ENCODE measurements at regions not wholly inside any gene's neighbourhood (a gene's known extent, or its start where the extent isn't known, plus 50 kb on each side); places are given as distances from the start of the nearest gene placed in this dataset.

- no peak for ATAC-seq (replicated peaks in 6 of 8)
- Histone ChIP-seq H3K4me1 (replicated peaks in 1 of 2) (peaks cover 16 to 30% of the 10 kb centered on the region in 2 donors), H3K4me3 (no peak overlapping the region), H3K27ac (no peak overlapping the region)
- in situ Hi-C loops (cut with MboI; ENCODE audit: low pct_unique_long_range_greater_than_20kb in 2 of 9, low sequenced_read_pairs in 9 of 9, unreplicated experiment in 9 of 9): no loop called here
- 27 to 97% (median 76%) methylated on average over 1 to 4 of the region's 4 CpGs; no CpG with 5 or more reads in 2 of the 10 experiments for WGBS, 10 experiments
Observed at GRCh38 chr11:70859180-70859579, 393.2 kb downstream of the SHANK2 start.

DNA sequence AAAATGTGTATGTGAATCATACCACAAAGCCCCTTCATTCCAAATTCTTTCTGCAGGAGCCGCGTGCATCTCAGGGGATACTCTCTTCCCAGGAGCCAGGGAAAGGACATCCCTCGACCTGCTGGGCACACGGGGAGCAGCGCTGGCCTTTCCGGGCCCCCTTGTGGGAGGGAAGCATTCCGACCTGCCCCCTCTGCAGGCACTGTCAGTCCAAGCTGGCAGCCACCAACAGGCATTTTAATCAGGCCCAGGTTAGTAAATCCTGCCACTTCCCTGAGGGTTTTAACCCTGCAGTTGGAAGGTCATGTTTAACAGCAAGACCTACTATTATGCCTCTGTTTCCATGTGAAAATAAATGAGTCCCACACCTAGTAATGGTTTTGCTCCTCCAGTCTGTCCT lies 391.5 kb downstream of the SHANK2 start:
- 18 to 80% (median 29%) methylated on average over 2 to 7 of the region's 7 CpGs; no CpG with 5 or more reads in 6 of the 10 experiments for WGBS, 10 experiments
- Histone ChIP-seq H3K4me1 (replicated peaks in 1 of 2) (peaks cover 16 to 25% of the 10 kb centered on the region in 2 donors), H3K27ac (peak overlapping the region in 1 of 2 donors; percentile 27), H3K4me3 (no peak overlapping the region)
- in situ Hi-C loops (cut with MboI; ENCODE audit: low pct_unique_long_range_greater_than_20kb in 2 of 9, low sequenced_read_pairs in 9 of 9, unreplicated experiment in 9 of 9): no loop called here
- peak in 4 of 8 experiments; percentile 32 to 63 (median 44) for ATAC-seq (replicated peaks in 6 of 8)

DNA sequence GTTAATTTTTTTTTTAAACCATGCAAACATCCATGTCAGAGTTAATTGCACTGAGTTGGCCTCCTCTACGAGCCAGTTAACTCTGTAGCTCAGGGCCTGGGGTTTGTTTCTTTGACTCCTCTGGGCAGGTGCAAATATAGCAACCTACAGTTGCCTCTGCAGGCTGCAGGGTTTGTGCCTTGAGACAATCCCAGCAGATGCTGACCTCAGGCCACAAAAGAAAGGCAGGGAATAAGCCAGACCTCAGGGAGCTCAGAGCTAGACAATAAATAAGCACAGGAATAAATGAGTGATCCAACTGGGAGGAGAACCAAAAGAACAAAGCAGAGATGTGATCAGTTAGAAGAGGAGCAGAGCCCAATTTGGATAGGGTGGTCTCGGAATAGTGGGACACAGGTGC lies 390.8 kb downstream of the SHANK2 start:
- H3K4me1 ChIP-seq (replicated peaks in 1 of 2): peaks cover 16 to 25% of the 10 kb centered on the region in 2 donors
- ATAC-seq (replicated peaks in 6 of 8): peak in 5 of 8 experiments; percentile 39 to 56 (median 41)
- 0 to 60% (median 40%) methylated on average over 1 to 2 of the region's 2 CpGs; no CpG with 5 or more reads in 3 of the 10 experiments for WGBS, 10 experiments
- no peak overlapping the region for H3K4me3 ChIP-seq
- in situ Hi-C loops (cut with MboI; ENCODE audit: low pct_unique_long_range_greater_than_20kb in 2 of 9, low sequenced_read_pairs in 9 of 9, unreplicated experiment in 9 of 9): no loop called here
- no peak overlapping the region for H3K27ac ChIP-seq

DNA sequence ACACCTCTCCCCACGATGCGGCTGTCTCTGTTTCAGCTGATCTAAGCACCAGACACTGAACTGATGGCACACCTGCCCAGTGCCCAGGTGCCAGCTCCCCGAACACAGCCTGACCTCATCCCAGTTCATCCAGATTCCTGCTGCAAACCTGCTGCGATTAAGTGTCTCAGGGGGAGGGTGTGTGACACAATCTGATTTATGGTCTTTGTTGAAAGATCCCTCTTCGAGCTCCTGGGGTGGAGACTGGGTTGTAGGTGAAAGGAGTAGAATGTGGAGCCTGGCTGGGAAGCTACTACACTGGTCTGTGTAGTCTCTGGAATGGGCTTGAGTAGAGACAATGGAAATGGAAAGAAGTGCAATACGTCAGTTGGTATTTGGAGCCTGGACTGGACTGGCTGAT lies 390.3 kb downstream of the SHANK2 start:
- peaks cover 16 to 26% of the 10 kb centered on the region in 2 donors for H3K4me1 ChIP-seq (replicated peaks in 1 of 2)
- WGBS, 10 experiments: 20 to 71% (median 55%) methylated on average over 2 to 6 of the region's 6 CpGs; no CpG with 5 or more reads in 6 of the 10 experiments
- no peak overlapping the region for H3K27ac ChIP-seq
- in situ Hi-C loops (cut with MboI; ENCODE audit: low pct_unique_long_range_greater_than_20kb in 2 of 9, low sequenced_read_pairs in 9 of 9, unreplicated experiment in 9 of 9): no loop called here
- peak in 3 of 8 experiments; percentile 27 to 43 (median 34) for ATAC-seq (replicated peaks in 6 of 8)
- no peak overlapping the region for H3K4me3 ChIP-seq

- Histone ChIP-seq H3K4me1 (replicated peaks in 1 of 2) (peaks cover 16 to 35% of the 10 kb centered on the region in 2 donors), H3K4me3 (no peak overlapping the region), H3K27ac (no peak overlapping the region)
- in situ Hi-C loops (cut with MboI; ENCODE audit: low pct_unique_long_range_greater_than_20kb in 2 of 9, low sequenced_read_pairs in 9 of 9, unreplicated experiment in 9 of 9): no loop called here
- 18 to 100% (median 80%) methylated on average over 1 to 4 of the region's 9 CpGs; no CpG with 5 or more reads in 5 of the 10 experiments for WGBS, 10 experiments
- ATAC-seq (replicated peaks in 6 of 8): no peak
Observed at GRCh38 chr11:70863186-70863585, 389.2 kb downstream of the SHANK2 start.

DNA sequence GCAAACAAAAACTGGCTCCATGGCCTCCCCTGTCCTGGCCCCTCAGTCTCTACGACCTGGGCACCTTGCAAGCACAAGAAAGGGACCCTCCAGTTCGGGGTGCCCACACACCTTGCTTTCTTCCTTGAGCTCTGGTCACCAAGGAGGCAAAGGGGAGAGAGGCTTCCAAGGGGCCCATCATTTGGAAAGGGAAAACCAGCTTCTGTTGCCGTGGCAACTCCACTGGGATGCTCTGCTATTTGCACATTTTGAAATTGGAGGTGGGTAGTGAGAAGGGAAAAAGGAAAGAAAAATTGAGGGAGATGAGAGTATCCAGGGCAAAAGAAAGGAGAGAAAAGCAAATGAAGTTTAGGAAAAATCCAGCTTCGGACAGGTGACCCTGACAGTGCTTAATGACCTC lies 388.4 kb downstream of the SHANK2 start:
- H3K27ac ChIP-seq: no peak overlapping the region

GRCh38 chr11:70865356-70865755 lies 387.0 kb downstream of the SHANK2 start:
- no peak overlapping the region for H3K4me3 ChIP-seq
- no peak overlapping the region for H3K27ac ChIP-seq
- 33 to 80% methylated on average over 1 of the region's 10 CpGs; no CpG with 5 or more reads in 8 of the 10 experiments for WGBS, 10 experiments
- H3K4me1 ChIP-seq (replicated peaks in 1 of 2): peaks cover 16 to 36% of the 10 kb centered on the region in 2 donors
- no peak for ATAC-seq (replicated peaks in 6 of 8)
- in situ Hi-C loops (cut with MboI; ENCODE audit: low pct_unique_long_range_greater_than_20kb in 2 of 9, low sequenced_read_pairs in 9 of 9, unreplicated experiment in 9 of 9): no loop called here

More for the DNA sequence above, 388.4 kb downstream of the SHANK2 start:
- Histone ChIP-seq H3K4me3 (no peak overlapping the region), H3K4me1 (replicated peaks in 1 of 2) (peaks cover 16 to 36% of the 10 kb centered on the region in 2 donors)
- WGBS, 10 experiments: 0 to 100% (median 78%) methylated on average over 1 to 3 of the region's 4 CpGs; no CpG with 5 or more reads in 3 of the 10 experiments
- no peak for ATAC-seq (replicated peaks in 6 of 8)
- in situ Hi-C loops (cut with MboI; ENCODE audit: low pct_unique_long_range_greater_than_20kb in 2 of 9, low sequenced_read_pairs in 9 of 9, unreplicated experiment in 9 of 9): no loop called here

GRCh38 chr11:70866834-70867233 lies 385.5 kb downstream of the SHANK2 start:
- H3K27ac ChIP-seq: no peak overlapping the region
- H3K4me1 ChIP-seq (replicated peaks in 1 of 2): peaks cover 5 to 25% of the 10 kb centered on the region in 2 donors
- WGBS, 10 experiments: 0 to 100% (median 77%) methylated on average over 1 to 9 of the region's 9 CpGs; no CpG with 5 or more reads in 4 of the 10 experiments
- in situ Hi-C loops (cut with MboI; ENCODE audit: low pct_unique_long_range_greater_than_20kb in 2 of 9, low sequenced_read_pairs in 9 of 9, unreplicated experiment in 9 of 9): no loop called here
- ATAC-seq (replicated peaks in 6 of 8): no peak
- no peak overlapping the region for H3K4me3 ChIP-seq

- ATAC-seq (replicated peaks in 6 of 8): peak in 5 of 8 experiments; percentile 64 to 92 (median 76)
- in situ Hi-C loops (cut with MboI; ENCODE audit: low pct_unique_long_range_greater_than_20kb in 2 of 9, low sequenced_read_pairs in 9 of 9, unreplicated experiment in 9 of 9): no loop called here
- WGBS, 10 experiments: 10 to 100% (median 63%) methylated on average over 1 to 8 of the region's 25 CpGs; no CpG with 5 or more reads in 1 of the 10 experiments
- Histone ChIP-seq H3K4me3 (no peak overlapping the region), H3K4me1 (replicated peaks in 1 of 2) (peaks cover 0 to 19% of the 10 kb centered on the region in 2 donors), H3K27ac (no peak overlapping the region)
Observed at GRCh38 chr11:70867281-70868047, 384.9 kb downstream of the SHANK2 start.

DNA sequence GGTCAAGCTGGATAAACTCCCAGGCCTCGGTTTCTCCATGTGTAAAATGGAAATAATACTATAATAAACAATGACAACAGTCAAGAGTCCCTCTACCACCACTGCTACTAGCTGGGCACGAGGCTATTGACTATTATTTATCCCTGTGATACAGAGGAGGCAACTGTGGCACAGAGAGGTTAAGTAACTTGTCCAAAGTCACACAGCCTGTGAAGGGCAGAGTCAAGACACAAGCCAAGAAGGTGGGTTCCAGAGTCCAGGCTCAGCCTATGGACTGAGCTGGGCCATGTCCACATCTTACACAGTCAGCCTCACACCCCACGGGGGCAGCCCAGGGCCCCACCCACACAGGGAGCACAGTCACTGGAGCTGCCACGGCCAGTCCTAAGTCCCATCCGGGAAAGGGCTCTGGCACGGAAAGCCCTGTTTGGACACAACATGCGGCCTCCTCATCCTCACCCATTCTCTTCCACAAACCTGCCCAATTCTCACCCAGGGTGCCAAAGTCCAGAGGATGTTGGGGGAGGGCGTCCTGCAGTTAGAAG lies 384.0 kb downstream of the SHANK2 start:
- H3K4me3 ChIP-seq: no peak overlapping the region
- H3K4me1 ChIP-seq (replicated peaks in 1 of 2): peaks cover 0 to 28% of the 10 kb centered on the region in 2 donors
- H3K27ac ChIP-seq: no peak overlapping the region
- ATAC-seq (replicated peaks in 6 of 8): no peak
- in situ Hi-C loops (cut with MboI; ENCODE audit: low pct_unique_long_range_greater_than_20kb in 2 of 9, low sequenced_read_pairs in 9 of 9, unreplicated experiment in 9 of 9): no loop called here
- WGBS, 10 experiments: 19 to 100% (median 80%) methylated on average over 1 to 7 of the region's 8 CpGs; no CpG with 5 or more reads in 4 of the 10 experiments

DNA sequence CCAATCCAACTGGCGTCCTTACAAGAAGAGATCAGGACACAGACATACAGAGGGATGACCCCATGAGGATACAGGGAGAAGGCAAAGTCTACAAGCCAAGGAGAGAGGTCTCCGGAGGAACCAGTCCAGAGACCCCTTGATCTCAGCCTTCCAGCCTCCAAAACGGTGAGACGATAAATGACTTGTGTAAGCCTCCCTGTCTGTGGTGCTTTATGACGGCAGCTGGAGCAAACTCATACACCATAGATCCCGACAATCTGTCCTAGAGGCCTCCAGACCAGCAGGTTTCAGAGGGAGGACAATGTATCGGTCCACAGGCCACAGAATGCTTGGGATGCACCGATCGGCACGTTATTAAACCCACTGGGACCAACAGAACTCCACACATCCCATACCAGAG lies 383.3 kb downstream of the SHANK2 start:
- Histone ChIP-seq H3K27ac (no peak overlapping the region), H3K4me1 (replicated peaks in 1 of 2) (peaks cover 0 to 25% of the 10 kb centered on the region in 2 donors), H3K4me3 (no peak overlapping the region)
- ATAC-seq (replicated peaks in 6 of 8): no peak
- 40 to 83% (median 67%) methylated on average over 1 to 6 of the region's 10 CpGs; no CpG with 5 or more reads in 4 of the 10 experiments for WGBS, 10 experiments
- in situ Hi-C loops (cut with MboI; ENCODE audit: low pct_unique_long_range_greater_than_20kb in 2 of 9, low sequenced_read_pairs in 9 of 9, unreplicated experiment in 9 of 9): no loop called here

DNA sequence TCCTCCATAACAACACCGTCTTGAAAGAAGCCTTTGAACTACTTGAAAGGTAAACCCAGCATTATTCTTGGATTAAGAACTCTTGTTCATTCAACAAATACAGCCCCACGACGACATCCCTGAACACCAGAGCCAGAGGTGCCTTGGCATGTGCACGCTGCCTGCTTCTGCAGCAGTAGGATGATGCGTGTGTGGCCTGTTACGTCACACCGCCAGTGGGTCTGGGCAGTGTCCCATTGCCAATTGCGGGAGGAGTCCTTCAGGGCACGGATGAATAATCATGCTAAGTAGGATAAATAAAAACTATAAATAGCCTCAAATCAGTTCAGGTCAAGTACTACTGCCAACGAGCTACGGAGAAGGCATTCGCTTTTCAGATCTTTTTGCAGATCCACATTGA lies 380.5 kb downstream of the SHANK2 start:
- no peak overlapping the region for H3K4me3 ChIP-seq
- peaks cover 0 to 27% of the 10 kb centered on the region in 2 donors for H3K4me1 ChIP-seq (replicated peaks in 1 of 2)
- no peak overlapping the region for H3K27ac ChIP-seq
- in situ Hi-C loops (cut with MboI; ENCODE audit: low pct_unique_long_range_greater_than_20kb in 2 of 9, low sequenced_read_pairs in 9 of 9, unreplicated experiment in 9 of 9): no loop called here
- 18 to 100% (median 69%) methylated on average over 1 to 8 of the region's 12 CpGs; no CpG with 5 or more reads in 2 of the 10 experiments for WGBS, 10 experiments
- peak in 4 of 8 experiments; percentile 19 to 83 (median 36) for ATAC-seq (replicated peaks in 6 of 8)

- 42 to 90% (median 70%) methylated on average over 2 to 9 of the region's 11 CpGs; no CpG with 5 or more reads in 3 of the 10 experiments for WGBS, 10 experiments
- H3K4me1 ChIP-seq (replicated peaks in 1 of 2): peaks cover 0 to 28% of the 10 kb centered on the region in 2 donors
- ATAC-seq (replicated peaks in 6 of 8): no peak
- H3K4me3 ChIP-seq: no peak overlapping the region
- in situ Hi-C loops (cut with MboI; ENCODE audit: low pct_unique_long_range_greater_than_20kb in 2 of 9, low sequenced_read_pairs in 9 of 9, unreplicated experiment in 9 of 9): no loop called here
- H3K27ac ChIP-seq: no peak overlapping the region
Observed at GRCh38 chr11:70872299-70872698, 380.1 kb downstream of the SHANK2 start.
